NCI-H2171 (cell line): ENCODE measurements at regions not wholly inside any gene's neighbourhood (a gene's known extent, or its start where the extent isn't known, plus 50 kb on each side); places are given as distances from the start of the nearest gene placed in this dataset.

Experiments used
- DNase-seq: peaks from one replicate; lab custom pipeline; 2025; lab: John Stamatoyannopoulos, UW

DNA sequence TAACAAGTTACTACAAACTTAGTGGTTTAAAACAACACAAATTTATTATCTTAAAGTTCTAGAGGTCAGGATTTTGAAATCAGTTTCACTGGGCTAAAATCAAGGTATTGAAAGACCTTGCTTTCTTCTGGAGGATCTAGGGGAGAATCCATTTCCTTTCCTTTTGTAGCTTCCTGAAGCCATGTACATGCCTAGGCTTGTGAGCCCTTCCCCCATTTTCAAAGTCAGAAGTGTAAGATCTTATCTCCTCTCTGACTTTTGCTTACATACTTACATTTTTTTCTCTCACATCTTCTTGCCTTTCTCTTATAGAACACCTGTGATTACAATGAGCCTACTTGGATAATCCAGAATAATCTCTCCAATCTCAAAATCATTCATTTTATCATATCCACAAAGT lies 78.7 kb upstream of the MBOAT2 start:
- DNase-seq, result no peak

DNA sequence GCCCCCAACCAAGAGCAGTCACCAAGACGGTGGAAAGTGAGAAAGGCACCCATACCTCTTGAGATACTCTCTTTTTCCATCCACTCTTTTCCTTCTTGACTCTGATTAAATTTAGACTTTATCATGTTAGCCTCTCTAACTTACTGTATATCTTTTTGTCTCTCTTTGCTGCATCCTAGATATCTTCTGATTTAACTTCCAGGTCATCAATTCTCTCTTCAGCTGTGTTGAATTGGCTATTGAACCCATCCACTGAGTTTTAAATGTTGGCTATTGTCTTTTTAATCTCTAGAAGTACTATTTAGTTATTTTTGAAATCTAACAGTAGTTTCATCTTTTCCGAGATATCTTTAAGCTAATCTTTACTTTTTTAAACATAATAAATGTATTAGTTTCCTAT lies 78.3 kb upstream of the MBOAT2 start:
- DNase-seq, result no peak

DNA sequence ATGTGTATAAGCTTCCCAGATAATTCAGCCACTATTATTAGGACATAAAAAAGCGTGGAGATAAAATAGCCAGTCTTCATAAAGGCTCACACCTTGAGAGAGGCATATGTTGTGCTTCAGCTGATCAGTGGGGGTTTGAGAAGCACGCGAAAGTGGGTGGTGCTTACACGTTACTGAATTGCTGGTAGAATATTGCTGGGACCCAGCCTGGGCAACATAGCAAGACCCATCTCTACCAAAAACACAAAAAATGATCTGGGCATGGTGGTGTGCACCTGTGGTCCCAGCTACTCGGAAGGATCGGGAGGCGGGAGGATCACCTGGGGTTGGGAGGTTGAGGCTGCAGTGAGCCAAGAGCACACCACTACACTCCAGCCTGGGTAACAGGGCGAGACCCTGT lies 74.9 kb upstream of the MBOAT2 start:
- DNase-seq, result no peak

DNA sequence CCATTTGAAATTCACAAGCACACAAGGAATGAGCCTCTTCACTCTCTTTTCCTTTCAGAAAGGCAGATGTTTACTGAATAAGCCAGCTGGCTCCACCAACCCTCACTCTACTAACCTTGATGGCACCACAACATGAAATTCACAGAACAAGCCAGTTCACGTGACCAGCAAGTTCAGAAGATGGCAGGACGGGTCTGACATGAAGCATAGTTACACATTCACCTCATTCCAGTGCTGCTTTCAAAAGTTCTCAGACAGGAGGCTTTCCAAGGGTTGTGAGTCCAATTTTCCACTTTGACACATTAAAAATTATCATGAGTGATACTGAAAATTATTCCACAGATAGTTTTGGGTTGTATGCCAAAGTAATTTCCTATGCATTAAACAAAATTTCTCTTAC lies 74.2 kb upstream of the MBOAT2 start:
- no peak for DNase-seq

DNA sequence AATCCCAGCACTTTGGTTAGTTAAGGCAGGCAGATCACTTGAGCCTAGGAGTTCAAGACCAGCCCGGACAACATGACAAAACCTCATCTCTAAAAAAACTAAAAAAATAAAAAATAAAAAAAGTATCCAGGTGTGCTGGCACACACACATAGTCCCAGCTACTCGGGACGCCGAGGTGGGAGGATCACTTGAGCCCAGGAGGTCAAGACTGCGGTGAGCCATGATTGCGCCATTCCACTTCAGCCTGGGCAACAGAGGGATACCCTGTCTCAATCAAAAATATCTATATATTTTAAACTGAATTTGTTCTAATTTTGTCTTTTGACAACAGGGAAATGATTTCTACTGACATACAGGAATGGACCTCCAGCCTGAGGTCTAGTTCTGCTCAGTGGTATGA lies 73.3 kb upstream of the MBOAT2 start:
- no peak for DNase-seq

DNA sequence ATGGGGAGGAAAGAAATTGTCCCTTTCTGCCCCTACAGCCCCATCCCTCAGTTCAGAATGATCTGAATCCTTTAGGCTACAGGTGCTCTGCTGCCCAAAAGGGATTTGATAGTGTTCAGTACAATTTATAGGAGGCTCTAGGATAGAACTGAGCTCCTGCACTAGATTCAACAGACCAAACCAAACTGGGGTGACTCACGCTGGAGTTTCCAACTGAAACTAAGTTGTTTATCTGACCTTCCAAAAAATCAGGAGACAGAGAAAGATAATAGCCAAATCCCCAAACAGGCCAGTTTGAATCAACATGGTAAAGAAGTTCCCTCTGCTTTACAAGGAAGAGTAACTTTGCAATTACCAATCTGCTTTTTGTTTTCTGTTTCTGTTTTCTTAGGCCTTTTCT lies 72.7 kb upstream of the MBOAT2 start:
- DNase-seq, result no peak

DNA sequence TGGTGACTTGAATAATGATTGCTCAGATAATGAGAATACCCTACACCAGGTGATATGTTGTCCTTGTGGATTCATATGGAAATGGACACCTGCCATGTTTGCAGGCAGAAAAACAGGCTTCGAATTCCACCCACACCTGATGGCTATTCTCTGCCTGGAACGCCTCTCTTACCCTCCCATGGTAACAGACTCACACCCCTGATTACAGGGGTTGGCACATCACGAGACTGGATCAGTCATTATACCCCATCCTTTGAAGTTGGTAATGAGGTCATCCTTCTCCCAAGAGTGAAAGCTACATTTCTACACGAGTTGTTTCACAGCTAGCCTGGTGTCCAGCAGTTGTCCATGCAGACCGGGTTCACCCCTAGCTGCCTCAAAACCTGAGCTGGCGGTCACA lies 71.4 kb upstream of the MBOAT2 start:
- no peak for DNase-seq

DNA sequence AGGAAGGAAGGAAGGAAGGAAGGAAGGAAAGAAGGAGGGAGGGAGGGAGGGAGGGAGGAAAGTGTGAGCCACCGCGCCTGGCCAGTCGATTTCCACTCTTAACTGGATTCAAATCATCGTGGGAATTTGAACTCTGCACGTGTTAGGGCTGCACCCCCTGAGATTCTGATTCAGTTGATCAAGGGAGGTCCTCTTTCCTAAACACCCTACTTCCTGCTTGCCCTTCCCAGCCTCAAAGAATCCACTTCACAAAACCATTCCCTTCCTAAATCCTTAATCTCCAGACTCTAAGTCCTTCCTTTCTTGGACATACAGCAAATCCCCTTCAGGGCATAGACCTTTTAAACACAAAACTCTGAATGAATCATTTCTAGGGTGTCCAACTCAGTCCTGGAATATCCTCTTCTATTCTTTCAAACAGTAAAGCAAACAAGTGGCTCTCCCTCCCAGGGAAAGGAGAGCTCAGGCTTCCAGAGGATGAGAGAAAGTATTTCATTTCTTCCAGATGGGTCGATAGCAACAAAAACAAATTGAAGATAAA lies 68.2 kb upstream of the MBOAT2 start:
- DNase-seq, result no peak

DNA sequence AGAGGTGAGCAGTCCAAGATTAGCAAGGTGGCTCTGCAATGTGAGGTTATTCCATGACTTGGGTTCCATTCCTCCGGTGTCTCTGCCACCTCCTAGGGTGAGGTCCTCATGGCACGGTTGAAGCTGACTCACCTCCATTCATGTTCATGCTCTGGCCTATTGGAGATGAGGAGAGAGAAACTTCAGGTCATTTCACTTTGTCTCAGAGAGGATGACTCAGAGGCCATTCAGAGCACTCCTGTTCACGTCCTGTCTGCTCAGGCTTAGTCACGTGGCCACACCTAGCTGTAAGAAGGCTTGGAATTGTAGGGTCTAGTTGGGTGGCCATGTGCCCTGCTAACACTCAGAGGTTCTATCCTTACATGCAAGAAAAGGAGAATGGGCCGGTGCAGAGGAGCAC lies 67.5 kb upstream of the MBOAT2 start:
- DNase-seq, result no peak

DNA sequence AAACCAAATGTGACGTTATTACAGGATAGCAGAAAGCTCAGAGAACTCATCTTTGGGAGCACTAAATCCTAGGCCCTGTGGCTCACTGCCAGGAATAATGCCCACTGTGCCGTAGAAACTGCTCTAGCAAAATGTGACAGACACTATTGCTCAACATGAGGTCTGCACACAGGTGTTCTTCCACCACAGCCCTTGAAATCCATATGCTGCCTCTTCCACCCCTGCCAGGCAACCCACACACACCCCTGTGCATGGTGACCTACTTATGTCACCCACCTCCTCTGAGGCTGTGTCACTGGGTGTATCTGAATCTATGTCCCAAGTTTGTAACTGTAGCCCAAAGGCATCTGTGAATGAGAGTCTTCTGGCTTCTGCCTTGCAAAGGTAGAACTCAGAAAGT lies 66.1 kb upstream of the MBOAT2 start:
- no peak for DNase-seq

DNA sequence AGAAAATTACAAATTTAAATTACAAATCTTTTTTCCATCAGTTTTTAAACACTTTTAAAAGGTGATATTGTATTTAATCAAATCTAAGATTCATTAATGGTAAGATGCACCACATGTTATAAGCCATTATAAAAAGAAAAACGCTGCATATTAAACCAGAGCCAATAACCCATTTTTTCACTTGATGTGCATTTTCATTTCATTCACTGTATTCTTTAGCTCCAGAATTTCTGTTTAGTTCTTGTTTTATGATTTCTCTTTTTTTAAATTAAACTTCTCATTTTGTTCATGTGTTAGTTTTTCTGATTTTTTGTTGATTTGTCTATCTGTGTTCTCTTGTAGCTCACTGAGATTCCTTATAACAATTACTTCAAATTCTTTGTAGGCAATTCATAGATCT lies 62.4 kb upstream of the MBOAT2 start:
- no peak for DNase-seq

DNA sequence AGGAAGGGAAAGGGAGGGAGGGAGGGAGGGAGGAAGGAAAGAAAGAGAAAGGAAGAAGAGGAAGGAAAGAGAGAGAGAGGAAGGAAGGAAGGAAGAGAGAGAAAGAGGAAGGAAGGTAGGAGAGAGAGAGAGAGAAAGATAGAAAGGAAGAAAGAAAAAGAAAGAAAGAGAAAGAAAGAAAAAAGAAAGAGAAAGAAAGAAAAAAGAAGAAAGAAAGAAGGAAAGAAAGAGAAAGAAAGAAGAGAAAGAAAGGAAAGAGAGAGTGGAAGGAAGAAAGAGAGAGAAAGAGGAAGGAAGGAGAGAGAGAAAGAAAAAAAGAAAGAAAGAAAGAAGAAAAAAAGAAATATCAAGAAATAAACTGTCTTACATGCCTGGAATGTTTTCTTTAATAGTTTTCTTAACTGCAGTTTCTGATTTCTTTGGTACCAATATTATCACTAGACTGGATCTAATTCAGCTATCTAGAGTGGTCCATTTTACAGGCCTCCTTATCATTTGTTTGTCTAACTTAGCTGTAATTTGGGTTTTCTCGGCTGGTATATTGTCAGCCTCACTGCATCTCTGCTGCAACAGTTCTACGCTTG lies 59.6 kb upstream of the MBOAT2 start:
- DNase-seq, result no peak

DNA sequence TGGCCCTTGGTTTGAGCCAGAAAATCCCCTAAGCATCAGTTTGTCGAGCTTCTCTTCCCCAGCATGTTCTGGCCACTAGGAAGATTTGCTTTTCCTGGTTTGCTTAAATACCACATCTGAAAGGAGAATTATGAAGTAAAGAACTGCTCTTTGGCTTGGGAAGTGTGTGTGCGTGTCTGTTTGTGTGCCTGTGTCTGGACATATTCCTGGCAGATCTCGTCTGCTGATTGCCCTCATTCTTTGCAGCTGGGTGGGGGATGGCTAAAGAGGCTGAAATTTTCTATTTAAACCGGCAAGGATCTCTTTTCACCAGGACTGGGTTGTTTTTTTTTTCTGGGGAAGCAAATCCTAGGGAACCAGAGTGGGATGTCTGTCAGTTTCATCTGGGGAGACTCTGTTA lies 57.3 kb upstream of the MBOAT2 start:
- DNase-seq, result no peak

DNA sequence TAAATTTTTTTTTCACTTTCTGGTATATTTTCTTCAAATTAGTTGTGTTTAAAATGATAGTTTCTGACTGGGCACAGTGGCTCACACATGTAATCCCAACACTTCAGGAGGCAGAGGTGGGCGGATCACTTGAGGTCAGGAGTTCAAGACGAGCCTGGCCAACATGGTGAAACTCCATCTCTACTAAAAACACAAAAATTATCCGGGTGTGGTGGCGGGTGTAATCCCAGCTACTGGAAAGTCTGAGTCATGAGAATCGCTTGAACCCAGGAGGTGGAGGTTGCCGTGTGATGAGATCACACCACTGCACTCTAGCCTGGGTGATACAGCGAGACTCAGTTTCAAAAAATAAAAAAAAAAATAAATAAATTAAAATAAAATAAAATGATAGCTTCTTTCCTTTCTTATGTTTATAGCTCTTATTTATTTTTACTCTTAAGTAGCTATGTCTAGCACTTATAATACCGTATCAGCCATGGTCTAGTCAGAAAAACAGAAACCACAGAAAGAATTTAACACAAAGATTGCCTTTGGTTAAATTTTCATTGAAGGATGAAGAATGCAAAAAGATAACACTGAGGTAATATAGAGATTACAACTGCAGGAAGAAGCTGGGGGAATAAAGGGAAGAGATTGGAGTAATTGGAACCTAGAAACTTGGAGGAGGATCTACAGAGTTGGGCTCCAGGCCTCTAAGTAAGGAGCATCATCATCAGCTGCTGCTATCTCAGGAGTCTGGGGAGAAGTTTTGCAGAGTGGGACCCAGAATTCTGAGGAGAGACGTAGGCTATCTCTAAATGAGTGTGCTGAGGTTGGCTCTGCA lies 54.7 kb upstream of the MBOAT2 start:
- no peak for DNase-seq

DNA sequence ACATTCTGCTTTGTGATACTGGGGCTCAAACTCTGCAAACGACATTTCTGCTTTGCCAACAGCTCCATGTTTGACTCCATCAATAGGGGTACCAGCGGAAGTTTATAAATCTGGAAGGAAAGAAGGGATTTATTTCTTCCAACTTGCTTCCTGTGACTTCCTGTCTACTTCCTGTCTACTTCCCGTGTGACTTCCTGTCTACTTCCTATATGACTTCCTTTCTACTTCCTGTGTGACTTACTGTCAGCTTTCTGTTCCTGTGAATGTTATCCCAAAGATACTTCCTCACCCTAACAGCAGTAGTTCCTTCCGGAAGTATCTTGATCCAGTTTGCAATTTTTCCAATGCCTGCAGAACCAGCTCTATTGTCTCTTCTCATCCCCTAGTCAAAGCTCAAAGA lies 52.0 kb upstream of the MBOAT2 start:
- no peak for DNase-seq

DNA sequence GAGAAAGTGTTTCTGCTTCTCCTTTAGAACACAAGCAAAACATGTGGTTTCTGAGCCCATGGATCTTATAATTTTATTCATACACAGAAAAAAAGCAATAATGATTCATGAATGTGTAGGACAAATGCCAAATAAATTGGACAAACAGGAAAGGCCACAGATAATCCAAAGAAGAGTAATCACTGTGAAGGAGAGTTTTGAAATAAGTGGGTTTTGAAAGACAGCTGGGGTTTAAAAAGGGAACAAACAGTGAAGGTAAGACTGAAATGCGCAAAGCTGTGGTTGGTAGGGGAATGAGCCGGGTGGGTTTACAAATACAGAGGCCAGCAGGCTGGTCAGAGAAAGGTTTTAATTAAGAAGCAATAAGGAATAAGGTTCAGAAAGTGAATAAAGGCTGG lies 50.0 kb upstream of the MBOAT2 start:
- DNase-seq, result no peak
